ENCODE measurements at regions not wholly inside any gene's neighbourhood (a gene's known extent, or its start where the extent isn't known, plus 50 kb on each side); places are given as distances from the start of the nearest gene placed in this dataset.

GRCh38 chr12:103028881-103029639 lies 71.6 kb downstream of the ASCL1 start:
- no TSS peak for BruUV-seq (replicated peaks)
- H3K36me3 ChIP-seq (ENCODE audit: control insufficient read depth, insufficient read depth, low read length), result no peaks in the 10 kb centered on the region
- ChIA-PET CTCF (ENCODE audit: low intra/inter-chr PET ratio) (no interaction called here), POLR2A (no interaction called here)
- intact Hi-C loops (cut with micrococcal nuclease), result no loop called here
- no peaks in the 10 kb centered on the region for H4K20me1 ChIP-seq (replicated peaks; ENCODE audit: control insufficient read depth, insufficient read depth, low read length)
- DNase-seq (ENCODE audit: extremely low read depth in 1 of 4, low spot score in 3 of 4) (no peak), ATAC-seq (no peak), FAIRE-seq (no peak)
- 3% methylated on average over 6 of the region's 6 CpGs for WGBS (ENCODE audit: insufficient coverage, low coverage, missing lambda C conversion rate)
- in situ Hi-C loops (cut with MboI), result no loop called here
- H3K9ac ChIP-seq (ENCODE audit: insufficient read depth in 1 of 2, low read depth in 2 of 2, low read length in 2 of 2), result no peak overlapping the region
- no peaks in the 10 kb centered on the region for H3K79me2 ChIP-seq (ENCODE audit: control insufficient read depth, insufficient read depth, low read length)
- no peaks in the 10 kb centered on the region; the same call in 1 of the 2 replicates for H3K9me3 ChIP-seq (replicated peaks; ENCODE audit: control insufficient read depth, insufficient read depth, low read depth, low read length)
- H3K27me3 ChIP-seq (ENCODE audit: control insufficient read depth in 2 of 2, insufficient read depth in 2 of 2, low read length in 2 of 2), result no peaks in the 10 kb centered on the region
- no peaks in the 10 kb centered on the region for H3K4me1 ChIP-seq (replicated peaks in 1 of 2; ENCODE audit: control insufficient read depth in 2 of 2, insufficient read depth in 2 of 2, low read length in 2 of 2)
- no peak overlapping the region for H3K4me3 ChIP-seq
- H3K9me1 ChIP-seq (ENCODE audit: control insufficient read depth, insufficient read depth, low read length), result no peaks in the 10 kb centered on the region
- no peak overlapping the region for H2AFZ ChIP-seq (ENCODE audit: low read depth, low read length)
- no peak overlapping the region for H3K4me2 ChIP-seq (ENCODE audit: insufficient read depth, low read length)
- H3K27ac ChIP-seq (ENCODE audit: extremely low read depth, low read depth, low read length), result no peak overlapping the region
- no peak for TF ChIP-seq ZNF354B (CRISPR knock-in tag; IDR thresholded peaks at IDR 0.05)
- TF ChIP-seq HCFC1 (IDR thresholded peaks at IDR 0.05; ENCODE audit: low read depth, low read length), result no peak
- TF ChIP-seq SRF (CRISPR knock-in tag; IDR thresholded peaks at IDR 0.05), result no peak
- no peak for TF ChIP-seq PRMT5 (CRISPR knock-in tag; IDR thresholded peaks at IDR 0.05)
- TF ChIP-seq ASH1L (IDR thresholded peaks at IDR 0.05; ENCODE audit: borderline replicate concordance, low read depth, partially characterized antibody), result no peak
- TF ChIP-seq POLR2A (conservative IDR thresholded peaks at IDR 0.05), result no peak
- TF ChIP-seq HDAC2 (IDR thresholded peaks at IDR 0.05), result no peak
- TF ChIP-seq MCM7 (IDR thresholded peaks at IDR 0.05), result no peak
- no peak for TF ChIP-seq SNRNP70 (optimal IDR thresholded peaks at IDR 0.05; ENCODE audit: low read depth, low read length)
- no peak for TF ChIP-seq ARID3A (IDR thresholded peaks at IDR 0.05; ENCODE audit: borderline replicate concordance, low read depth, low read length)
- TF ChIP-seq ZNF583 (CRISPR knock-in tag; IDR thresholded peaks at IDR 0.05), result no peak
- TF ChIP-seq RBM15 (IDR thresholded peaks at IDR 0.05; ENCODE audit: insufficient read depth, low read length), result no peak
- TF ChIP-seq JUNB (CRISPR knock-in tag; conservative IDR thresholded peaks at IDR 0.05), result no peak
- TF ChIP-seq NFE2 (IDR thresholded peaks at IDR 0.05; ENCODE audit: low read depth), result no peak
- TF ChIP-seq FOXK1 (CRISPR knock-in tag; IDR thresholded peaks at IDR 0.05; ENCODE audit: borderline replicate concordance), result no peak
- no peak for TF ChIP-seq ZNF174 (CRISPR knock-in tag; IDR thresholded peaks at IDR 0.05)
- no peak for TF ChIP-seq ZHX1 (conservative IDR thresholded peaks at IDR 0.05; ENCODE audit: low read length)
- no peak for TF ChIP-seq ZBTB12 (CRISPR knock-in tag; IDR thresholded peaks at IDR 0.05)
